GM18951 (cell line): ENCODE measurements at regions not wholly inside any gene's neighbourhood (a gene's known extent, or its start where the extent isn't known, plus 50 kb on each side); places are given as distances from the start of the nearest gene placed in this dataset.

ENCODE experiments used
- POLR2A ChIP-seq: IDR thresholded peaks from 4 replicates; pipeline ENCODE4 v1.6.1; 2011; ENCODE audit warnings: mild to moderate bottlenecking; ENCODE audit not compliant: insufficient read length, insufficient read depth; ENCODE audit errors: extremely low read depth
- in situ Hi-C: fragments of 300-500 bp; cut with MboI; formaldehyde crosslinking; loops from one replicate; pipeline ENCODE4 v1.12.0; 2022; ENCODE audit warnings: low sequenced_read_pairs, mixed read lengths, inconsistent platforms; ENCODE audit not compliant: unreplicated experiment

DNA sequence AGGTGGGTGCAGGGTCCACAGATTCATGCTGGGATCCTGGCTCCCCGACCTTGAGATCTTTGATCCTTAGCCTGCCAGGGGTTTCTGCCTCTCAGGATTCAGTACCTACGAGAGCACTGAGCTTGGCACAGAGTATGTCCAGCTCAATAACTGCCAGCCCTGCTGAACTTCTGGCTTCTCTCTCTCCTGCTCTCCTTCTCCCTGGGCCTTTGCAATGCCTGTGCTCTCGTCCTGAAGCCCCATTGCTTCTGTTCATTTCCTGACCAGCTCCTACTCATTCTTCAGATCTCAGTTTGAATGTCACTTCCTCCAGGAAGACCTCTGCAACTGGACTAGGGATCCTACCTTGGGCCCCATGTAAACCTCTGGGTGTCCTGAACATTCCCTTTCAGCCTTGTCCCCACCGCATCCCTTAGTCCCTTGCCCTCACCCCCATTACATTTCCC lies 113.8 kb upstream of the HAAO start:
- no peak for TF ChIP-seq POLR2A
- in situ Hi-C loops = no loop called here

GRCh38 chr2:42905341-42906110 lies 113.1 kb upstream of the HAAO start:
- in situ Hi-C loops = no loop called here

GRCh38 chr2:42904576-42904876 lies 112.1 kb upstream of the HAAO start:
- no peak for TF ChIP-seq POLR2A
- in situ Hi-C loops = no loop called here

More at GRCh38 chr2:42905341-42906110, 113.1 kb upstream of the HAAO start:
- TF ChIP-seq POLR2A = no peak

GRCh38 chr2:42903821-42904575 lies 111.6 kb upstream of the HAAO start:
- in situ Hi-C loops = no loop called here
- no peak for TF ChIP-seq POLR2A

- in situ Hi-C loops = no loop called here
- no peak for TF ChIP-seq POLR2A
These were observed 110.7 kb upstream of the HAAO start for GRCh38 chr2:42902939-42903709.

GRCh38 chr2:42901076-42901640 lies 108.8 kb upstream of the HAAO start:
- no peak for TF ChIP-seq POLR2A

GRCh38 chr2:42900289-42900891 lies 108.0 kb upstream of the HAAO start:
- no peak for TF ChIP-seq POLR2A
- in situ Hi-C loops = no loop called here

More at GRCh38 chr2:42901076-42901640, 108.8 kb upstream of the HAAO start:
- in situ Hi-C loops = no loop called here

- in situ Hi-C loops = no loop called here
- TF ChIP-seq POLR2A = no peak
These were observed 105.0 kb upstream of the HAAO start for GRCh38 chr2:42897358-42897757.

GRCh38 chr2:42895791-42896135 lies 103.4 kb upstream of the HAAO start:
- no peak for TF ChIP-seq POLR2A
- in situ Hi-C loops = no loop called here

DNA sequence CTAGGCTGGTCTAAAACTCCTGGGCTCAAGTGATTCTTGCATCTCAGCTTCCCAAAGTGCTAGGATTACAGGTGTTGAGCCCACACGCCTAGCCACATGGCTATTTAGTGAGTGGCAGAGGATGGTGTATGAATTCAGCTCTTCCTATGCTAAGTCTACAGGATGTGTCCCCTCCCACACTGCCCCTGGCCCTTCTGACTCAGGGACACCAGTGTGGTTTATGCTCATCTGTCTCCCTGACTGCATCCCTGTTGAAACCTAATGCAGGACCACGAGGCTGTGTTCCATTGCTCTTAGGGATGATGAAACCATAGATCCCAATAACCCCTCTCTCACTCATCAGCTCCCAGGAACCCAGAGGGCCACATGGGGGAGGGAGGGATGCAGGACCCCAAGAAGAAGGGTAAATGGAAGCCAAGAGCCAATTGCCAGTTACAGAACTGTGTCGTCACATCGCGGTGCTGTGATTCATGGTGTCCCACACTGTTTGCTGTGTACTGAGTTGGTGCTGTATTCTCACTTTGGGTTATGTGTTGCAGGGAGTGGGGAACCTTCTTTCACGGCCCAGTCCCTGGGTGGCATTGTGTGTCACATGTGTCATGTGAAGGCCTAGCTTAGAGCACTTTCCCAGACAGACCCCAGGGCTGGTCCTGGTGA lies 102.9 kb upstream of the HAAO start:
- TF ChIP-seq POLR2A = no peak
- in situ Hi-C loops = no loop called here

- in situ Hi-C loops = no loop called here
- TF ChIP-seq POLR2A = no peak
These were observed 100.8 kb upstream of the HAAO start for GRCh38 chr2:42893047-42893758.

DNA sequence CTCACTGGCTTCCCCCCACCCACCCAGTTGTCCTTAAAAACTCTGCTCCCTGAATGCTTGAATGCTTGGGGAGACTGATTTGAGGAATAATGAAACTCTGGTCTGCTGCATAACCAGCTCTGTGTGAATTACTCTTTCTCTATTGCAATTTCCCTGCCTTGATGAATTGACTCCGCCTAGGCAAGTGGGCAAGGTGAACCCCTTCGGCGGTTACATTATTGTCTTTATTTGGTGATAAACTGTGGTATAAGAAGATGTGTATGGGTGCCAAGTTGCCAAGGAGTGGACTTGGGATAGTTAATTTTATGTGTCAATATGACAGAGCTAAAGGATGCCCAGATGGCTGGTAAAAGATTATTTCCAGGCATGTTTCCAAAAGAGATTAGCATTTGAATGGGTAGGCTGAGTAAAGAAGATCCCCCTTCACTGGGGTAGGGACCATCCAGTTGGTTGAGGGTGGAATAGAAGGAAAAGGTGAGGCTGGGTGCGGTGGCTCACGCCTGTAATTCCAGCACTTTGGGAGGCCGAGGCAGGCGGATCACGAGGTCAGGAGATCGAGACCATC lies 98.5 kb upstream of the HAAO start:
- TF ChIP-seq POLR2A = no peak
- in situ Hi-C loops = no loop called here
